Transverse colon (tissue), 3 donors: ENCODE measurements at regions not wholly inside any gene's neighbourhood (a gene's known extent, or its start where the extent isn't known, plus 50 kb on each side); places are given as distances from the start of the nearest gene placed in this dataset.

Source experiments
- POLR2A ChIP-seq: fragments of 450-650 bp; IDR thresholded peaks from one replicate; pipeline ENCODE4 v1.6.1; 2016; ENCODE audit warnings: antibody characterized with exemption, mild to moderate bottlenecking, moderate library complexity
- TF ChIP-seq, protein P1 (sequence below), 5 experiments: fragments of 200-600 bp in 3 of 5; fragments of 450-650 bp in 2 of 5; sonication (generic) in 3 of 5; IDR thresholded peaks; 1 replicate in 2 of 5; 2 replicates in 3 of 5; pipeline ENCODE4 v1.5.1; 2016 to 2017; ENCODE audit warnings: antibody characterized with exemption in 5 of 5, inconsistent platforms in 3 of 5, mild to moderate bottlenecking in 2 of 5, moderate library complexity in 1 of 5

GRCh38 chr20:22003680-22004079, 298.2 kb downstream of the PAX1 start:
- TF ChIP-seq, protein P1, sequence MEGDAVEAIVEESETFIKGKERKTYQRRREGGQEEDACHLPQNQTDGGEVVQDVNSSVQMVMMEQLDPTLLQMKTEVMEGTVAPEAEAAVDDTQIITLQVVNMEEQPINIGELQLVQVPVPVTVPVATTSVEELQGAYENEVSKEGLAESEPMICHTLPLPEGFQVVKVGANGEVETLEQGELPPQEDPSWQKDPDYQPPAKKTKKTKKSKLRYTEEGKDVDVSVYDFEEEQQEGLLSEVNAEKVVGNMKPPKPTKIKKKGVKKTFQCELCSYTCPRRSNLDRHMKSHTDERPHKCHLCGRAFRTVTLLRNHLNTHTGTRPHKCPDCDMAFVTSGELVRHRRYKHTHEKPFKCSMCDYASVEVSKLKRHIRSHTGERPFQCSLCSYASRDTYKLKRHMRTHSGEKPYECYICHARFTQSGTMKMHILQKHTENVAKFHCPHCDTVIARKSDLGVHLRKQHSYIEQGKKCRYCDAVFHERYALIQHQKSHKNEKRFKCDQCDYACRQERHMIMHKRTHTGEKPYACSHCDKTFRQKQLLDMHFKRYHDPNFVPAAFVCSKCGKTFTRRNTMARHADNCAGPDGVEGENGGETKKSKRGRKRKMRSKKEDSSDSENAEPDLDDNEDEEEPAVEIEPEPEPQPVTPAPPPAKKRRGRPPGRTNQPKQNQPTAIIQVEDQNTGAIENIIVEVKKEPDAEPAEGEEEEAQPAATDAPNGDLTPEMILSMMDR (IDR thresholded peaks at IDR 0.05): no peak
- TF ChIP-seq POLR2A: no peak
